ENCODE measurements at regions not wholly inside any gene's neighbourhood (a gene's known extent, or its start where the extent isn't known, plus 50 kb on each side); places are given as distances from the start of the nearest gene placed in this dataset.

GRCh38 chr1:58108783-58109182, 437.7 kb downstream of the OMA1 start:
- TF ChIP-seq CTCF (IDR thresholded peaks at IDR 0.05; ENCODE audit: insufficient read depth, low read length, poor library complexity, severe bottlenecking): no peak
- H3K4me3 ChIP-seq (replicated peaks; ENCODE audit: low read depth, low read length): no peak overlapping the region
- DNase-seq (ENCODE audit: extremely low read depth, insufficient read length): peak; percentile 25

GRCh38 chr1:58107943-58108342, 438.6 kb downstream of the OMA1 start:
- no peak for TF ChIP-seq CTCF (IDR thresholded peaks at IDR 0.05; ENCODE audit: insufficient read depth, low read length, poor library complexity, severe bottlenecking)
- Histone ChIP-seq H3K36me3 (ENCODE audit: control insufficient read depth, insufficient read depth, low read length) (no peaks in the 10 kb centered on the region), H3K27me3 (replicated peaks; ENCODE audit: control insufficient read depth, insufficient read depth, low read length) (no peaks in the 10 kb centered on the region), H3K4me3 (replicated peaks; ENCODE audit: low read depth, low read length) (no peak overlapping the region)
- DNase-seq (ENCODE audit: extremely low read depth, insufficient read length): peak; percentile 23

More at GRCh38 chr1:58108783-58109182, 437.7 kb downstream of the OMA1 start:
- no peaks in the 10 kb centered on the region for H3K36me3 ChIP-seq (ENCODE audit: control insufficient read depth, insufficient read depth, low read length)
- H3K27me3 ChIP-seq (replicated peaks; ENCODE audit: control insufficient read depth, insufficient read depth, low read length): no peaks in the 10 kb centered on the region

- Histone ChIP-seq H3K36me3 (ENCODE audit: control insufficient read depth, insufficient read depth, low read length) (no peaks in the 10 kb centered on the region), H3K27me3 (replicated peaks; ENCODE audit: control insufficient read depth, insufficient read depth, low read length) (no peaks in the 10 kb centered on the region), H3K4me3 (replicated peaks; ENCODE audit: low read depth, low read length) (no peak overlapping the region)
- DNase-seq (ENCODE audit: extremely low read depth, insufficient read length): peak; percentile 41
- no peak for TF ChIP-seq CTCF (IDR thresholded peaks at IDR 0.05; ENCODE audit: insufficient read depth, low read length, poor library complexity, severe bottlenecking)
These were observed 441.6 kb downstream of the OMA1 start for GRCh38 chr1:58104960-58105359.

- DNase-seq (ENCODE audit: extremely low read depth, insufficient read length): no peak
- Histone ChIP-seq H3K36me3 (ENCODE audit: control insufficient read depth, insufficient read depth, low read length) (no peaks in the 10 kb centered on the region), H3K27me3 (replicated peaks; ENCODE audit: control insufficient read depth, insufficient read depth, low read length) (no peaks in the 10 kb centered on the region), H3K4me3 (replicated peaks; ENCODE audit: low read depth, low read length) (no peak overlapping the region)
- no peak for TF ChIP-seq CTCF (IDR thresholded peaks at IDR 0.05; ENCODE audit: insufficient read depth, low read length, poor library complexity, severe bottlenecking)
These were observed 449.8 kb downstream of the OMA1 start for GRCh38 chr1:58096714-58097113.

GRCh38 chr1:58095183-58095582, 451.3 kb downstream of the OMA1 start:
- TF ChIP-seq CTCF (IDR thresholded peaks at IDR 0.05; ENCODE audit: insufficient read depth, low read length, poor library complexity, severe bottlenecking): no peak
- no peak for DNase-seq (ENCODE audit: extremely low read depth, insufficient read length)
- no peaks in the 10 kb centered on the region for H3K27me3 ChIP-seq (replicated peaks; ENCODE audit: control insufficient read depth, insufficient read depth, low read length)

GRCh38 chr1:58094221-58094620, 452.3 kb downstream of the OMA1 start:
- TF ChIP-seq CTCF (IDR thresholded peaks at IDR 0.05; ENCODE audit: insufficient read depth, low read length, poor library complexity, severe bottlenecking): no peak
- H3K4me3 ChIP-seq (replicated peaks; ENCODE audit: low read depth, low read length): no peak overlapping the region
- H3K36me3 ChIP-seq (ENCODE audit: control insufficient read depth, insufficient read depth, low read length): no peaks in the 10 kb centered on the region
- no peak for DNase-seq (ENCODE audit: extremely low read depth, insufficient read length)
- H3K27me3 ChIP-seq (replicated peaks; ENCODE audit: control insufficient read depth, insufficient read depth, low read length): no peaks in the 10 kb centered on the region

More at GRCh38 chr1:58095183-58095582, 451.3 kb downstream of the OMA1 start:
- no peaks in the 10 kb centered on the region for H3K36me3 ChIP-seq (ENCODE audit: control insufficient read depth, insufficient read depth, low read length)
- no peak overlapping the region for H3K4me3 ChIP-seq (replicated peaks; ENCODE audit: low read depth, low read length)

Measured in GM06990 (cell line).